Stomach (tissue), 8 donors: ENCODE measurements at regions not wholly inside any gene's neighbourhood (a gene's known extent, or its start where the extent isn't known, plus 50 kb on each side); places are given as distances from the start of the nearest gene placed in this dataset.

Experiments
- DNase-seq, 2 donors: peaks; one replicate each; pipeline versions ENCODE4 v3.0.0 to v3.0.0-alpha.2; 2013 to 2019
- H3K27ac ChIP-seq, 5 donors: fragments of 200-600 bp in 4 of 5; sonication (generic) in 4 of 5; one replicate each; pipeline ENCODE4 v1.5.1; 2013 to 2019; ENCODE audit warnings: mild to moderate bottlenecking in 1 of 5, moderate library complexity in 1 of 5
- H3K27me3 ChIP-seq, 3 donors: fragments of 200-600 bp; sonication (generic); one replicate each; pipeline ENCODE4 v1.5.1; 2017 to 2019; ENCODE audit warnings: mixed run types in 1 of 3
- H3K36me3 ChIP-seq, 4 donors: fragments of 200-600 bp; sonication (generic); 1 replicate in 3 of 4; 2 replicates in 1 of 4; pipeline ENCODE4 v1.5.1; 2016 to 2019
- H3K4me1 ChIP-seq, 4 donors: fragments of 200-600 bp; sonication (generic); one replicate each; pipeline ENCODE4 v1.5.1; 2016 to 2019
- H3K4me3 ChIP-seq, 4 donors: fragments of 200-600 bp; sonication (generic) in 3 of 4; one replicate each; pipeline ENCODE4 v1.5.1; 2016 to 2019; ENCODE audit warnings: mild to moderate bottlenecking in 1 of 4
- H3K9me3 ChIP-seq, 4 donors: fragments of 200-600 bp; sonication (generic); one replicate each; pipeline ENCODE4 v1.5.1; 2016 to 2019
- EP300 ChIP-seq: sonication (generic); formaldehyde crosslinking; IDR thresholded peaks from one replicate; pipeline ENCODE4 v1.6.1; 2017; ENCODE audit warnings: antibody characterized with exemption
- POLR2A ChIP-seq, 4 donors: fragments of 450-650 bp; IDR thresholded peaks; one replicate each; pipeline ENCODE4 v1.6.1; 2016; ENCODE audit warnings: antibody characterized with exemption in 4 of 4, control low read depth in 2 of 4, mild to moderate bottlenecking in 1 of 4, moderate library complexity in 1 of 4
- POLR2AphosphoS5 ChIP-seq, 3 donors: sonication (generic); formaldehyde crosslinking; IDR thresholded peaks; one replicate each; pipeline ENCODE4 v1.6.1; 2016; ENCODE audit warnings: antibody characterized with exemption in 3 of 3
- WGBS, 5 donors: extraction: QIAGEN DNeasy Blood & Tissue Kit in 3 of 5; methylation state at CpG; one replicate each; pipeline versions ENCODE4 v1.1.5 to v1.1.7; 2013 to 2018; 5-methylcytosine and 5-hydroxymethylcytosine counted together
- intact Hi-C: fragments of 100-400 bp; cut with DNase I; formaldehyde crosslinking; loops from one replicate; pipeline ENCODE4 v1.15.1; 2023; ENCODE audit warnings: low total_unique reads
- TF ChIP-seq, protein P1 (sequence below), 7 experiments: fragments of 450-650 bp in 4 of 7; fragments of 200-600 bp in 3 of 7; sonication (generic) in 3 of 7; IDR thresholded peaks; one replicate each; pipeline ENCODE4 v1.5.1; 2016 to 2019; ENCODE audit warnings: antibody characterized with exemption in 7 of 7, control low read depth in 2 of 7, mild to moderate bottlenecking in 1 of 7
- donor health status: healthy with polysubstance abuse.
- donor health status: Bipolar disorder and iron deficiency.
- donor health status: healthy.

DNA sequence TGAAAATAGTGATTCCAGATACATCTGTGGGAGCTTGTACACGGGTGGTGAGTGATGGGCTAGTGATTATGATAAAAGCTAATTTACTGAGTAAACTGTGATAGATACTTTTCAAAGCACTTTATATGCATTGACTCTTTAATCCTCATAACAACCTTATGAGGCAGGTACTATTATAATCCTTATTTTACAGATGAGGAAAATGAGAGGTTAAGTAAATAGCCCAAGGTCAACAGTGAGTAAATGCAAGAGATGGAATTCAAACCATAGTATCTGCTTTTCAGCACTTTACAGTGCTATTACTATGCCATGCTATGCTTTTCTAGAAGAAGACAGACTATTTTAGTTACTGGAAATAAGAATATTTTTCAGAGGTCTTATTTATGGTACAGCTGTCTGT lies 320.9 kb upstream of the CITED2 start:
- WGBS, 5 donors, result 48 to 65% (median 57%) methylated on average over 1 of the region's 1 CpG

DNA sequence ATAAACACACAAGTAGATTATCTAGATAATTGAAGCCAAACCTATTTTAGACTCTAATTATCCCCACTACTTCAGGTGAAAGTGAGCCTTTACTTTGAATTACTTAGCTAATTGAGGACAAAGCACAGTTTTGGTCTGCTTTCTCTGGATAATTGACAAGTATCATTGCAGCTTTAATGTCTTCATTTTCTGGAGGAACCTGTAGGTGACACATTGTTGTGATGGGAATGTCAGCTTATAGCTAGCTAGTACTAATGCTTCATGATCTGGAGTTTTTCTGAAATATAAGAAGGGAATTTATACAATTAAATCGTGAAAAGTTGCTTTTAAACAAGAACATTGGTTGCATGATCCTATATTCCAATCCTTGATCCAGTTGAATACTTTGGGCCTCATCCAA lies 319.3 kb upstream of the CITED2 start:
- no peaks in the 10 kb centered on the region for H3K9me3 ChIP-seq
- H3K36me3 ChIP-seq, result no peaks in the 10 kb centered on the region
- H3K4me1 ChIP-seq, result peaks cover 0 to 3% (median 0%) of the 10 kb centered on the region in 4 donors
- intact Hi-C loops, result no loop called here
- no peaks in the 10 kb centered on the region for H3K27me3 ChIP-seq
- no peak overlapping the region for H3K27ac ChIP-seq
- TF ChIP-seq POLR2A (IDR thresholded peaks at IDR 0.05) (no peak), EP300 (no peak), POLR2AphosphoS5 (IDR thresholded peaks at IDR 0.05) (no peak)
- TF ChIP-seq, protein P1, sequence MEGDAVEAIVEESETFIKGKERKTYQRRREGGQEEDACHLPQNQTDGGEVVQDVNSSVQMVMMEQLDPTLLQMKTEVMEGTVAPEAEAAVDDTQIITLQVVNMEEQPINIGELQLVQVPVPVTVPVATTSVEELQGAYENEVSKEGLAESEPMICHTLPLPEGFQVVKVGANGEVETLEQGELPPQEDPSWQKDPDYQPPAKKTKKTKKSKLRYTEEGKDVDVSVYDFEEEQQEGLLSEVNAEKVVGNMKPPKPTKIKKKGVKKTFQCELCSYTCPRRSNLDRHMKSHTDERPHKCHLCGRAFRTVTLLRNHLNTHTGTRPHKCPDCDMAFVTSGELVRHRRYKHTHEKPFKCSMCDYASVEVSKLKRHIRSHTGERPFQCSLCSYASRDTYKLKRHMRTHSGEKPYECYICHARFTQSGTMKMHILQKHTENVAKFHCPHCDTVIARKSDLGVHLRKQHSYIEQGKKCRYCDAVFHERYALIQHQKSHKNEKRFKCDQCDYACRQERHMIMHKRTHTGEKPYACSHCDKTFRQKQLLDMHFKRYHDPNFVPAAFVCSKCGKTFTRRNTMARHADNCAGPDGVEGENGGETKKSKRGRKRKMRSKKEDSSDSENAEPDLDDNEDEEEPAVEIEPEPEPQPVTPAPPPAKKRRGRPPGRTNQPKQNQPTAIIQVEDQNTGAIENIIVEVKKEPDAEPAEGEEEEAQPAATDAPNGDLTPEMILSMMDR (IDR thresholded peaks at IDR 0.05), result no peak
- 77 to 93% (median 87%) methylated on average over 1 of the region's 1 CpG for WGBS, 5 donors
- no peak overlapping the region for H3K4me3 ChIP-seq
- no peak for DNase-seq

More for the DNA sequence above, 320.9 kb upstream of the CITED2 start:
- TF ChIP-seq EP300, result no peak
- TF ChIP-seq POLR2AphosphoS5 (IDR thresholded peaks at IDR 0.05), result no peak
- TF ChIP-seq POLR2A (IDR thresholded peaks at IDR 0.05), result no peak
- TF ChIP-seq, protein P1 (IDR thresholded peaks at IDR 0.05), result no peak
- Histone ChIP-seq H3K4me1 (peaks cover 0 to 3% (median 0%) of the 10 kb centered on the region in 4 donors), H3K27me3 (no peaks in the 10 kb centered on the region), H3K27ac (no peak overlapping the region), H3K4me3 (no peak overlapping the region), H3K9me3 (no peaks in the 10 kb centered on the region), H3K36me3 (no peaks in the 10 kb centered on the region)
- intact Hi-C loops, result no loop called here
- no peak for DNase-seq

DNA sequence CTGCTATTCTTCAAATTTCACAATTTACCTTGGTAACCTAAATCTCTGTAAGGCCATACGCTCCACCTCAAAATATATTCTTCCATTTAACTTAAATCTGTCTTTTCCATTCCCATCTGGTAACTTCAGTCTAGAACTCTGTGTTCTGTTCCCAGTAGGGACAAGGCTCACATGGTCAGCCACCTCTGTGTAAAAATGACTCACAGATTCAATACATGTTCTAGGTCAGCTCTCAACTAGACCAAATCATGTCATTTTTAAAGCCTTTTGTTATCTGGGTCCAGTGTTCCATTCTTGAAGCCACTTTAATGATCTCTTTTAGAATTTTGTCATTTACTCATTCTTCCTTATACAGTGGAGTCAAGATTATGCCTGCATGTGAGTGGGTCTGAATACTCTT lies 315.6 kb upstream of the CITED2 start:
- intact Hi-C loops, result no loop called here
- TF ChIP-seq EP300 (no peak), POLR2AphosphoS5 (IDR thresholded peaks at IDR 0.05) (no peak)
- TF ChIP-seq, protein P1 (IDR thresholded peaks at IDR 0.05), result no peak

DNA sequence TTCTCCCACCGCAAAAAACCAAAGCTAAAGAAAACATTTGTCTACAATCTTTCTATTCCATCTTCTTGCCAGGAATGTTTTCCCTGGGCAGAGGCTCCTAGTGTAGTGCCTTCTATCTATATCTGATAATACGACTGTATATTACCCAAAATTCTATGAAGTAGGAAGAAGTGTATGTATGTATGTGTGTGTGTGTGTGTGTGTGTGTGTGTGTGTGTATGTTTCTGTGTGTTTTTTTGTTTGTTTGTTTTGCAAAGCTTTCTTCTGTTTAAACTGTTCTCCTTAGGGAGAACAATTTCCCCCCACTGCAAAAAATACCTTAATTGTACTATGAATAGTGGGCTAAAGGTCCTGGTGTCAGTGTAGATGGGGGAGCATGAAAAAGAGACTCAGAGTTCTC lies 312.6 kb upstream of the CITED2 start:
- H3K4me3 ChIP-seq, result no peak overlapping the region
- no peak overlapping the region for H3K27ac ChIP-seq
- H3K9me3 ChIP-seq, result no peaks in the 10 kb centered on the region
- 75 to 84% (median 81%) methylated on average over 2 of the region's 2 CpGs for WGBS, 5 donors
- no peak for TF ChIP-seq EP300
- TF ChIP-seq POLR2A (IDR thresholded peaks at IDR 0.05), result no peak
- TF ChIP-seq, protein P1 (IDR thresholded peaks at IDR 0.05), result no peak
- no peaks in the 10 kb centered on the region for H3K27me3 ChIP-seq
- no peaks in the 10 kb centered on the region for H3K4me1 ChIP-seq
- no peaks in the 10 kb centered on the region for H3K36me3 ChIP-seq
- no peak for DNase-seq
- intact Hi-C loops, result no loop called here

More for the DNA sequence above, 315.6 kb upstream of the CITED2 start:
- Histone ChIP-seq H3K4me1 (no peaks in the 10 kb centered on the region), H3K9me3 (no peaks in the 10 kb centered on the region), H3K27ac (no peak overlapping the region), H3K4me3 (no peak overlapping the region), H3K36me3 (no peaks in the 10 kb centered on the region), H3K27me3 (no peaks in the 10 kb centered on the region)
- DNase-seq, result no peak
- 94 to 98% (median 96%) methylated on average over 1 of the region's 1 CpG for WGBS, 5 donors
